ENCODE measurements at regions not wholly inside any gene's neighbourhood (a gene's known extent, or its start where the extent isn't known, plus 50 kb on each side); places are given as distances from the start of the nearest gene placed in this dataset.

- TF ChIP-seq CTCF (IDR thresholded peaks at IDR 0.05) (no peak), POLR2A (IDR thresholded peaks at IDR 0.05) (no peak)
These were observed 111.4 kb upstream of the EOLA2 start for GRCh38 chrX:150049647-150050046.

Measured in right lobe of liver (tissue), 4 donors.